ENCODE measurements at regions not wholly inside any gene's neighbourhood (a gene's known extent, or its start where the extent isn't known, plus 50 kb on each side); places are given as distances from the start of the nearest gene placed in this dataset.

GRCh38 chr13:74674720-74675119 lies 540.5 kb upstream of the KLF12 start:
- Histone ChIP-seq H3K4me3 (ENCODE audit: low read length) (no peak overlapping the region), H3K36me3 (ENCODE audit: insufficient read depth, low read length) (no peaks in the 10 kb centered on the region), H3K4me1 (ENCODE audit: insufficient read depth, low read length) (no peaks in the 10 kb centered on the region), H3K27me3 (ENCODE audit: control insufficient read depth in 1 of 2, insufficient read depth in 2 of 2, low read length in 2 of 2) (no peaks in the 10 kb centered on the region), H3K27ac (ENCODE audit: low read depth in 1 of 2, low read length in 2 of 2) (no peak overlapping the region), H3K9me3 (ENCODE audit: control insufficient read depth in 1 of 2, insufficient read depth in 1 of 2, low read length in 2 of 2) (no peaks in the 10 kb centered on the region)
- peaks cover 5% of the 10 kb centered on the region for H3K27me3 Mint-ChIP-seq
- no peaks in the 10 kb centered on the region for H3K9me3 Mint-ChIP-seq
- POLR2A ChIA-PET = no interaction called here
- no peak for TF ChIP-seq CTCF (IDR thresholded peaks at IDR 0.05)
- ATAC-seq (ENCODE audit: poor library complexity) = no peak
- no peaks in the 10 kb centered on the region for H3K36me3 Mint-ChIP-seq (ENCODE audit: low read depth)
- DNase-seq = no peak
- H3K27ac Mint-ChIP-seq = no peak overlapping the region
- H3K4me1 Mint-ChIP-seq (ENCODE audit: low read depth) = no peaks in the 10 kb centered on the region
- H3K4me3 Mint-ChIP-seq = no peak overlapping the region
- intact Hi-C loops (cut with DNase I, micrococcal nuclease) = no loop called here
- CTCF ChIA-PET = no interaction called here

DNA sequence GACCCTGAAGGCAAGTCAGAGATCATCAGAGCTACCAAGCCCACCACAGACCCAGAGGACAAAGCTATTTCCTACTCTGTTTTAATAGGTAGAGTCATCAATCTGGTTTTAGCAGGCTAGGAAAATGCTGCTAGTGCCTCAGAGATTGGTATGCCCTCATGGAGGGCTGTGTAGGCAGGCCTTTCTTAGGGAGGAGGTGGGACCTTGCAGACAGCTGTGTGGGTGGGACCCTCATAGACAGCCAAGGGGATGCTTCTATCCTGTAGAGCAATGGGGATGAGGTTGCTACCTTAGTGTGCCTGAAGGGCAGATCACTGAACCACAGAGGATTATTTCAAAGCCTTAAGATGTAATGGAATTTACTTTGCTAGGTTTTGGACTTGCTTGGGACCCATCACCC lies 534.9 kb upstream of the KLF12 start:
- Histone ChIP-seq H3K27ac (ENCODE audit: low read depth in 1 of 2, low read length in 2 of 2) (no peak overlapping the region), H3K9me3 (ENCODE audit: control insufficient read depth in 1 of 2, insufficient read depth in 1 of 2, low read length in 2 of 2) (no peaks in the 10 kb centered on the region), H3K27me3 (ENCODE audit: control insufficient read depth in 1 of 2, insufficient read depth in 2 of 2, low read length in 2 of 2) (peaks cover 0 to 6% of the 10 kb centered on the region in 2 experiments), H3K36me3 (ENCODE audit: insufficient read depth, low read length) (no peaks in the 10 kb centered on the region), H3K4me1 (ENCODE audit: insufficient read depth, low read length) (no peaks in the 10 kb centered on the region), H3K4me3 (ENCODE audit: low read length) (no peak overlapping the region)
- peaks cover 4% of the 10 kb centered on the region for H3K27me3 Mint-ChIP-seq
- intact Hi-C loops (cut with DNase I, micrococcal nuclease) = no loop called here
- no peak for DNase-seq
- no peaks in the 10 kb centered on the region for H3K9me3 Mint-ChIP-seq
- H3K27ac Mint-ChIP-seq = no peak overlapping the region
- H3K36me3 Mint-ChIP-seq (ENCODE audit: low read depth) = no peaks in the 10 kb centered on the region
- no peak for ATAC-seq (ENCODE audit: poor library complexity)
- no peak overlapping the region for H3K4me3 Mint-ChIP-seq
- ChIA-PET CTCF (no interaction called here), POLR2A (no interaction called here)
- TF ChIP-seq CTCF (IDR thresholded peaks at IDR 0.05) = no peak
- no peaks in the 10 kb centered on the region for H3K4me1 Mint-ChIP-seq (ENCODE audit: low read depth)

GRCh38 chr13:74667656-74668203 lies 533.5 kb upstream of the KLF12 start:
- H3K4me1 ChIP-seq (ENCODE audit: insufficient read depth, low read length) = no peaks in the 10 kb centered on the region
- ATAC-seq (ENCODE audit: poor library complexity) = no peak
- H3K9me3 ChIP-seq (ENCODE audit: control insufficient read depth in 1 of 2, insufficient read depth in 1 of 2, low read length in 2 of 2) = no peaks in the 10 kb centered on the region
- intact Hi-C loops (cut with DNase I, micrococcal nuclease) = no loop called here
- H3K27me3 Mint-ChIP-seq = peaks cover 12% of the 10 kb centered on the region
- H3K36me3 ChIP-seq (ENCODE audit: insufficient read depth, low read length) = no peaks in the 10 kb centered on the region
- H3K4me1 Mint-ChIP-seq (ENCODE audit: low read depth) = no peaks in the 10 kb centered on the region
- H3K4me3 Mint-ChIP-seq = no peak overlapping the region
- TF ChIP-seq CTCF (IDR thresholded peaks at IDR 0.05) = no peak
- H3K27ac ChIP-seq (ENCODE audit: low read depth in 1 of 2, low read length in 2 of 2) = no peak overlapping the region
- ChIA-PET CTCF (no interaction called here), POLR2A (no interaction called here)
- no peak for DNase-seq
- no peaks in the 10 kb centered on the region for H3K9me3 Mint-ChIP-seq
- H3K27ac Mint-ChIP-seq = no peak overlapping the region
- no peaks in the 10 kb centered on the region for H3K36me3 Mint-ChIP-seq (ENCODE audit: low read depth)
- H3K27me3 ChIP-seq (ENCODE audit: control insufficient read depth in 1 of 2, insufficient read depth in 2 of 2, low read length in 2 of 2) = peaks cover 0 to 6% of the 10 kb centered on the region in 2 experiments
- no peak overlapping the region for H3K4me3 ChIP-seq (ENCODE audit: low read length)
